HEK293 (cell line): ENCODE measurements at regions not wholly inside any gene's neighbourhood (a gene's known extent, or its start where the extent isn't known, plus 50 kb on each side); places are given as distances from the start of the nearest gene placed in this dataset.

Source experiments
- CTCF ChIP-seq: fragments of 450-650 bp; formaldehyde crosslinking; IDR thresholded peaks from 2 replicates; pipeline ENCODE4 v1.5.1; 2016; ENCODE audit warnings: missing biosample characterization, missing genetic modification characterization
- ELK4 ChIP-seq: IDR thresholded peaks from 2 replicates; pipeline ENCODE4 v1.6.1; 2011; ENCODE audit warnings: mild to moderate bottlenecking, low read depth, low read length, borderline replicate concordance
- HOXA7 ChIP-seq: sonication (generic); formaldehyde crosslinking; IDR thresholded peaks from 2 replicates; pipeline ENCODE4 v1.8.1; 2022; ENCODE audit warnings: missing genetic modification reagents, borderline replicate concordance
- ZFP3 ChIP-seq: fragments of 450-650 bp; formaldehyde crosslinking; IDR thresholded peaks from 2 replicates; pipeline ENCODE4 v1.5.1; 2016; ENCODE audit warnings: low read depth, missing biosample characterization, missing genetic modification characterization
- ZNF121 ChIP-seq: fragments of 450-650 bp; formaldehyde crosslinking; IDR thresholded peaks from 2 replicates; pipeline ENCODE4 v1.5.1; 2016; ENCODE audit warnings: missing biosample characterization, missing genetic modification characterization
- ZNF24 ChIP-seq: fragments of 450-650 bp; formaldehyde crosslinking; IDR thresholded peaks from 2 replicates; pipeline ENCODE4 v1.5.1; 2016; ENCODE audit warnings: missing biosample characterization, missing genetic modification characterization
- ZNF416 ChIP-seq: fragments of 450-650 bp; formaldehyde crosslinking; IDR thresholded peaks from 2 replicates; pipeline ENCODE4 v1.5.1; 2016; ENCODE audit warnings: missing biosample characterization, missing genetic modification characterization

GRCh38 chr2:129074298-129074920 is 755.7 kb upstream of the HS6ST1 start:
- TF ChIP-seq CTCF (tag by site-specific recombination): no peak
- TF ChIP-seq ZNF416 (tag by site-specific recombination): no peak
- TF ChIP-seq ZNF121: no peak
- no peak for TF ChIP-seq ELK4
- TF ChIP-seq ZFP3 (tag by site-specific recombination): no peak
- TF ChIP-seq HOXA7 (CRISPR knock-in tag): no peak
- TF ChIP-seq ZNF24 (tag by site-specific recombination): no peak
